ENCODE measurements at regions not wholly inside any gene's neighbourhood (a gene's known extent, or its start where the extent isn't known, plus 50 kb on each side); places are given as distances from the start of the nearest gene placed in this dataset.

DNA sequence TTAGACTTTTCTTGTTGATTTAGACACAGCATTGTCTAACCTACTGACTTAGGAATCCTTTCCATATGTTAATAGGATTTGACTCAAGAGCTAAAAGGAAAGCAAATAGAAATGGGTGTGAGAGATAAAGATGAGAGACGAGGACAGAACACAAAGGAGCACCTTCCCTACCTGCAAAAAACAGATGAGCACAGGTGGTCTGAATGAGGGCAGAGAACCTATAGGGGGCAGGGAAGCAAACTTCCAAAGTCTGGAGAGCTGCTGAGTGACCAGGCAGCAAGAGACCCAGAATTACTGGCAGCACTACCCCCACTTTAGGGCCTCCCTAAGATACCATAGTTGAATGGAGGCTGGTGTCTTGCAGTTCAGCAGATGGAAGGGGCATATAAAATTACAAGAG lies 98.1 kb upstream of the CTNNB1 start:
- H3K4me2 ChIP-seq (ENCODE audit: low read depth, low read length, poor library complexity, severe bottlenecking): no peak overlapping the region
- TF ChIP-seq CTCF (conservative IDR thresholded peaks at IDR 0.05; ENCODE audit: low read length) (no peak), EZH2phosphoT487 (IDR thresholded peaks at IDR 0.05; ENCODE audit: borderline replicate concordance) (no peak)
- no peaks in the 10 kb centered on the region for H3K4me1 ChIP-seq (ENCODE audit: insufficient read depth, low read length, poor library complexity, severe bottlenecking)
- no peaks in the 10 kb centered on the region for H3K9me3 ChIP-seq (ENCODE audit: insufficient read depth, low read depth, low read length)
- no peaks in the 10 kb centered on the region for H3K36me3 ChIP-seq (ENCODE audit: insufficient read depth, low read length)
- no peak overlapping the region for H2AFZ ChIP-seq (ENCODE audit: low read length)
- H3K9ac ChIP-seq (ENCODE audit: low read depth, low read length, poor library complexity, severe bottlenecking): no peak overlapping the region
- no peaks in the 10 kb centered on the region for H4K20me1 ChIP-seq (ENCODE audit: insufficient read depth, low read length, poor library complexity, severe bottlenecking)
- H3F3A ChIP-seq (ENCODE audit: low read depth): no peaks in the 10 kb centered on the region
- H3K27me3 ChIP-seq (ENCODE audit: insufficient read depth, low read length, poor library complexity, severe bottlenecking): no peaks in the 10 kb centered on the region
- no peaks in the 10 kb centered on the region for H3K9me2 ChIP-seq (replicated peaks; ENCODE audit: low read depth, low read length)
- no peak overlapping the region for H3K4me3 ChIP-seq (ENCODE audit: low read length, poor library complexity, severe bottlenecking)
- H3K79me2 ChIP-seq (ENCODE audit: insufficient read depth, low read length): no peaks in the 10 kb centered on the region

GRCh38 chr3:41102053-41102556 lies 97.2 kb upstream of the CTNNB1 start:
- Histone ChIP-seq H3K4me2 (ENCODE audit: low read depth, low read length, poor library complexity, severe bottlenecking) (no peak overlapping the region), H3K9me2 (replicated peaks; ENCODE audit: low read depth, low read length) (no peaks in the 10 kb centered on the region), H3F3A (ENCODE audit: low read depth) (no peaks in the 10 kb centered on the region), H3K27me3 (ENCODE audit: insufficient read depth, low read length, poor library complexity, severe bottlenecking) (no peaks in the 10 kb centered on the region), H3K4me1 (ENCODE audit: insufficient read depth, low read length, poor library complexity, severe bottlenecking) (no peaks in the 10 kb centered on the region), H3K9ac (ENCODE audit: low read depth, low read length, poor library complexity, severe bottlenecking) (no peak overlapping the region), H3K9me3 (ENCODE audit: insufficient read depth, low read depth, low read length) (no peaks in the 10 kb centered on the region), H4K20me1 (ENCODE audit: insufficient read depth, low read length, poor library complexity, severe bottlenecking) (no peaks in the 10 kb centered on the region), H3K4me3 (ENCODE audit: low read length, poor library complexity, severe bottlenecking) (no peak overlapping the region), H3K36me3 (ENCODE audit: insufficient read depth, low read length) (no peaks in the 10 kb centered on the region), H2AFZ (ENCODE audit: low read length) (no peak overlapping the region), H3K79me2 (ENCODE audit: insufficient read depth, low read length) (no peaks in the 10 kb centered on the region)
- TF ChIP-seq CTCF (conservative IDR thresholded peaks at IDR 0.05; ENCODE audit: low read length): no peak
- TF ChIP-seq EZH2phosphoT487 (IDR thresholded peaks at IDR 0.05; ENCODE audit: borderline replicate concordance): no peak

- TF ChIP-seq CTCF (conservative IDR thresholded peaks at IDR 0.05; ENCODE audit: low read length) (no peak), EZH2phosphoT487 (IDR thresholded peaks at IDR 0.05; ENCODE audit: borderline replicate concordance) (no peak)
- H3K9ac ChIP-seq (ENCODE audit: low read depth, low read length, poor library complexity, severe bottlenecking): no peak overlapping the region
- H3K4me1 ChIP-seq (ENCODE audit: insufficient read depth, low read length, poor library complexity, severe bottlenecking): no peaks in the 10 kb centered on the region
- no peak overlapping the region for H2AFZ ChIP-seq (ENCODE audit: low read length)
- no peaks in the 10 kb centered on the region for H3K79me2 ChIP-seq (ENCODE audit: insufficient read depth, low read length)
- H3F3A ChIP-seq (ENCODE audit: low read depth): no peaks in the 10 kb centered on the region
- H3K4me3 ChIP-seq (ENCODE audit: low read length, poor library complexity, severe bottlenecking): no peak overlapping the region
- no peaks in the 10 kb centered on the region for H3K9me3 ChIP-seq (ENCODE audit: insufficient read depth, low read depth, low read length)
- H3K4me2 ChIP-seq (ENCODE audit: low read depth, low read length, poor library complexity, severe bottlenecking): no peak overlapping the region
- H4K20me1 ChIP-seq (ENCODE audit: insufficient read depth, low read length, poor library complexity, severe bottlenecking): no peaks in the 10 kb centered on the region
- no peaks in the 10 kb centered on the region for H3K36me3 ChIP-seq (ENCODE audit: insufficient read depth, low read length)
- H3K27me3 ChIP-seq (ENCODE audit: insufficient read depth, low read length, poor library complexity, severe bottlenecking): no peaks in the 10 kb centered on the region
- H3K9me2 ChIP-seq (replicated peaks; ENCODE audit: low read depth, low read length): no peaks in the 10 kb centered on the region
Observed at GRCh38 chr3:41102750-41103149, 96.6 kb upstream of the CTNNB1 start.

All from Loucy (cell line).